ENCODE measurements at regions not wholly inside any gene's neighbourhood (a gene's known extent, or its start where the extent isn't known, plus 50 kb on each side); places are given as distances from the start of the nearest gene placed in this dataset.

GRCh38 chr12:63250486-63250885, 99.5 kb upstream of the AVPR1A start:
- FAIRE-seq (no peak), DNase-seq (ENCODE audit: low spot score) (no peak)

- DNase-seq (ENCODE audit: low spot score) (no peak), FAIRE-seq (no peak)
Measured at GRCh38 chr12:63238892-63239291, 87.9 kb upstream of the AVPR1A start.

- DNase-seq (ENCODE audit: low spot score): no peak
- no peak for FAIRE-seq
Measured at GRCh38 chr12:63232896-63233295, 81.9 kb upstream of the AVPR1A start.

GRCh38 chr12:63228853-63229252, 77.9 kb upstream of the AVPR1A start:
- no peak for DNase-seq (ENCODE audit: low spot score)
- FAIRE-seq: no peak

- FAIRE-seq (no peak), DNase-seq (ENCODE audit: low spot score) (no peak)
Measured at GRCh38 chr12:63226792-63227463, 75.9 kb upstream of the AVPR1A start.

GRCh38 chr12:63224396-63224795, 73.4 kb upstream of the AVPR1A start:
- DNase-seq (ENCODE audit: low spot score): no peak
- no peak for FAIRE-seq

GRCh38 chr12:63223128-63223527, 72.1 kb upstream of the AVPR1A start:
- DNase-seq (ENCODE audit: low spot score): no peak

GRCh38 chr12:63222582-63222981, 71.6 kb upstream of the AVPR1A start:
- no peak for DNase-seq (ENCODE audit: low spot score)
- FAIRE-seq: no peak

More at GRCh38 chr12:63223128-63223527, 72.1 kb upstream of the AVPR1A start:
- no peak for FAIRE-seq

GRCh38 chr12:63220921-63221320, 69.9 kb upstream of the AVPR1A start:
- FAIRE-seq: no peak
- no peak for DNase-seq (ENCODE audit: low spot score)

- FAIRE-seq (no peak), DNase-seq (ENCODE audit: low spot score) (no peak)
Measured at GRCh38 chr12:63212316-63212715, 61.3 kb upstream of the AVPR1A start.

- FAIRE-seq: no peak
- DNase-seq (ENCODE audit: low spot score): no peak
Measured at GRCh38 chr12:63208956-63209355, 58.0 kb upstream of the AVPR1A start.

GRCh38 chr12:63206909-63207308, 55.9 kb upstream of the AVPR1A start:
- peak; percentile 11 for DNase-seq (ENCODE audit: low spot score)
- FAIRE-seq: no peak

- DNase-seq (ENCODE audit: low spot score) (no peak), FAIRE-seq (no peak)
Measured at GRCh38 chr12:63206494-63206893, 55.5 kb upstream of the AVPR1A start.
